ENCODE measurements at regions not wholly inside any gene's neighbourhood (a gene's known extent, or its start where the extent isn't known, plus 50 kb on each side); places are given as distances from the start of the nearest gene placed in this dataset.

GRCh38 chr4:19930742-19931141, 321.0 kb upstream of the SLIT2 start:
- Histone ChIP-seq H3K4me1 (ENCODE audit: control insufficient read depth in 2 of 3, insufficient read depth in 2 of 3, low read depth in 1 of 3, low read length in 3 of 3) (no peaks in the 10 kb centered on the region), H3K9ac (ENCODE audit: low read length in 3 of 3) (no peak overlapping the region), H3K9me3 (ENCODE audit: control insufficient read depth in 2 of 3, insufficient read depth in 1 of 3, low read length in 3 of 3) (no peaks in the 10 kb centered on the region), H3K4me3 (ENCODE audit: low read length in 3 of 3) (no peak overlapping the region), H3K27me3 (ENCODE audit: control insufficient read depth, insufficient read depth, low read length) (no peaks in the 10 kb centered on the region), H3K27ac (ENCODE audit: low read depth in 2 of 2, low read length in 2 of 2) (no peak overlapping the region), H3K36me3 (ENCODE audit: control insufficient read depth in 2 of 3, insufficient read depth in 3 of 3, low read length in 3 of 3) (no peaks in the 10 kb centered on the region)
- intact Hi-C loops (cut with DNase I) = no loop called here
- FAIRE-seq (no peak), DNase-seq (no peak)
- TF ChIP-seq CTCF (IDR thresholded peaks at IDR 0.05; ENCODE audit: borderline replicate concordance, extremely low read depth, insufficient read depth) = no peak

- H3K4me1 ChIP-seq (ENCODE audit: control insufficient read depth in 2 of 3, insufficient read depth in 2 of 3, low read depth in 1 of 3, low read length in 3 of 3) = no peaks in the 10 kb centered on the region
- intact Hi-C loops (cut with DNase I) = no loop called here
- no peaks in the 10 kb centered on the region for H3K27me3 ChIP-seq (ENCODE audit: control insufficient read depth, insufficient read depth, low read length)
- no peaks in the 10 kb centered on the region for H3K36me3 ChIP-seq (ENCODE audit: control insufficient read depth in 2 of 3, insufficient read depth in 3 of 3, low read length in 3 of 3)
- H3K9me3 ChIP-seq (ENCODE audit: control insufficient read depth in 2 of 3, insufficient read depth in 1 of 3, low read length in 3 of 3) = no peaks in the 10 kb centered on the region
- no peak for DNase-seq
- no peak for FAIRE-seq
- no peak overlapping the region for H3K4me3 ChIP-seq (ENCODE audit: low read length in 3 of 3)
- TF ChIP-seq CTCF (IDR thresholded peaks at IDR 0.05; ENCODE audit: borderline replicate concordance, extremely low read depth, insufficient read depth) = no peak
- H3K27ac ChIP-seq (ENCODE audit: low read depth in 2 of 2, low read length in 2 of 2) = no peak overlapping the region
- H3K9ac ChIP-seq (ENCODE audit: low read length in 3 of 3) = no peak overlapping the region
Measured at GRCh38 chr4:19927381-19927780, 324.3 kb upstream of the SLIT2 start.

GRCh38 chr4:19925516-19925915, 326.2 kb upstream of the SLIT2 start:
- no peaks in the 10 kb centered on the region for H3K4me1 ChIP-seq (ENCODE audit: control insufficient read depth in 2 of 3, insufficient read depth in 2 of 3, low read depth in 1 of 3, low read length in 3 of 3)
- H3K36me3 ChIP-seq (ENCODE audit: control insufficient read depth in 2 of 3, insufficient read depth in 3 of 3, low read length in 3 of 3) = no peaks in the 10 kb centered on the region
- no peak for FAIRE-seq
- no peaks in the 10 kb centered on the region for H3K9me3 ChIP-seq (ENCODE audit: control insufficient read depth in 2 of 3, insufficient read depth in 1 of 3, low read length in 3 of 3)
- no peak for TF ChIP-seq CTCF (IDR thresholded peaks at IDR 0.05; ENCODE audit: borderline replicate concordance, extremely low read depth, insufficient read depth)
- no peak for DNase-seq
- intact Hi-C loops (cut with DNase I) = no loop called here
- no peak overlapping the region for H3K9ac ChIP-seq (ENCODE audit: low read length in 3 of 3)
- no peak overlapping the region for H3K4me3 ChIP-seq (ENCODE audit: low read length in 3 of 3)
- no peak overlapping the region for H3K27ac ChIP-seq (ENCODE audit: low read depth in 2 of 2, low read length in 2 of 2)
- H3K27me3 ChIP-seq (ENCODE audit: control insufficient read depth, insufficient read depth, low read length) = no peaks in the 10 kb centered on the region

GRCh38 chr4:19924761-19925160, 326.9 kb upstream of the SLIT2 start:
- FAIRE-seq (no peak), DNase-seq (peak in 1 of 5 donors; percentile 29)
- H3K4me1 ChIP-seq (ENCODE audit: control insufficient read depth in 2 of 3, insufficient read depth in 2 of 3, low read depth in 1 of 3, low read length in 3 of 3) = no peaks in the 10 kb centered on the region
- H3K4me3 ChIP-seq (ENCODE audit: low read length in 3 of 3) = no peak overlapping the region
- H3K27me3 ChIP-seq (ENCODE audit: control insufficient read depth, insufficient read depth, low read length) = no peaks in the 10 kb centered on the region
- H3K36me3 ChIP-seq (ENCODE audit: control insufficient read depth in 2 of 3, insufficient read depth in 3 of 3, low read length in 3 of 3) = no peaks in the 10 kb centered on the region
- intact Hi-C loops (cut with DNase I) = no loop called here
- no peak overlapping the region for H3K27ac ChIP-seq (ENCODE audit: low read depth in 2 of 2, low read length in 2 of 2)
- no peak for TF ChIP-seq CTCF (IDR thresholded peaks at IDR 0.05; ENCODE audit: borderline replicate concordance, extremely low read depth, insufficient read depth)
- no peaks in the 10 kb centered on the region for H3K9me3 ChIP-seq (ENCODE audit: control insufficient read depth in 2 of 3, insufficient read depth in 1 of 3, low read length in 3 of 3)
- H3K9ac ChIP-seq (ENCODE audit: low read length in 3 of 3) = no peak overlapping the region

Data from kidney (tissue), 13 donors.